HG03280 (cell line): ENCODE measurements at regions not wholly inside any gene's neighbourhood (a gene's known extent, or its start where the extent isn't known, plus 50 kb on each side); places are given as distances from the start of the nearest gene placed in this dataset.

Experiments
- ATAC-seq: cut with Tn5 transposase; IDR thresholded peaks from one replicate; pipeline ENCODE4 v1.9.1; 2021; ENCODE audit warnings: mild to moderate bottlenecking, moderate library complexity; ENCODE audit not compliant: unreplicated experiment

DNA sequence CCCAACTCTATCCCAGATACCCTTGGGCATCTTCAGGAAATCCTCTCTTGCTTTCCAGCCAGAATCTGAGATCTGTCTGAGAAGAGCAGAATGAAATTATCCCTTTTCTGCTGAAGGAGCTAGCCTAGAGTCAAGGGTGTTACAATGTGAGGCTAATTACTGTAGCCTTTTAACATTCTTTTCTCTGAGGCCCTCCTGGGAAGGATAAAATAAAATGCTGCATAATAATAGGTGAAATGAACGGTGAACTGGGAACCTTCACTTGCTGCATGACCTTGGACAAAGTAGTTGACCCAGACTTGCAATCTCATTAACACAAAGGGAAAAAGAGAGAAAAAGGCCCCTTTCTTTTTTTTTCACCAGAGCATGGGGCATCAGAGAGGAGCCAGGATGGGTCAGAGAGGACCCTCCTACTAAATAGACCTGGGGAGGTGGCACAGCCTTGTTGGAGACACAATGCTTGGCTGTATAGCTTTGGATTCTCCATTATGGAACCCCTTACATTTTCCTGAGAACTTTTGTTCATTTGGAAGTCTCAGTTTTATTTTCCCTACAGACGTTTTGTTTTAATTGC is 137.0 kb upstream of the LIPC start:
- no peak for ATAC-seq

DNA sequence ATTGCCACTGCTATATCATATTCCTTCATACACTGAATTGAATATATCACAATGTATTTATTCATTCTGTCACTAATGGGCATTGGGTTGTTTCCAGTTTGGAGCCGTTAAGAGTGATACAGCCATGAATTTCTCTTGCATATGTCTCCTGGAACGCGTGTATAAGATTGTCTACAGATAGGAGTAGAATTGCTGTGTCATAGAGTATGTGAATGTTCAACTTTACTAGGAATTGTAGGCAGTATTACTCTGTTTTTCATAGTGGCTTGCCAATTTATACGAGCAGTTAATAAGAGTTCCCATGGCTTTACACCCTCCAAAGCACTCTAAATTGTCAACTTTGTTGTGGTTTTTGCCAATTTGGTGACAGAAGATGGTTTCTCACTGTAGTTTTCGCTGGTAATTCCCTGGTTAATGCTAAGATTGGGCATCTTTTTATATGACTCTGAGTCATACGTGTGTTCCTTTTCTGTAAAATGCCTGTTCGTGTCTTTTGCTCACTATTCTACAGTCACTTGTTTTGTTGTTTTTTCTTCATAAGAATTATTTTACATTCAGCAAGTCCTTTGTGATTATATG is 136.1 kb upstream of the LIPC start:
- no peak for ATAC-seq

DNA sequence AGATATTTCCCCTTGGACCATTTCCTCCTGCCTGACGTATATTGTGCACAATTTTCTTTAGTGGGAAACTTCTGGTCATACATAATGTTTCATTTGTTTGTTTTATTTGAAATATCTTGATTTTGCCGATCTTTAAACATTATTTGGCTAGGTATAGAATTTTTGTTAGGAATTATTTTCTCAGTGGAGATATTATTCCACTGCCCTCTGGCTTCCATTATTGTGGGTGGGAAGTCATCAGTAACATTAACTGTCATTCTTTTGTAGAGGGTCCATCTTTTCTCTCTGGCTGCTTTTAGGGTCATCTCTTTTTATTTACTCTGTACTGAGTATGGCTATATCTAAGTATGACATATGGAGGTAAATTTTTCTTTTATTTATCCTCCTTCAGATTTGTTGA is 135.5 kb upstream of the LIPC start:
- ATAC-seq: no peak

DNA sequence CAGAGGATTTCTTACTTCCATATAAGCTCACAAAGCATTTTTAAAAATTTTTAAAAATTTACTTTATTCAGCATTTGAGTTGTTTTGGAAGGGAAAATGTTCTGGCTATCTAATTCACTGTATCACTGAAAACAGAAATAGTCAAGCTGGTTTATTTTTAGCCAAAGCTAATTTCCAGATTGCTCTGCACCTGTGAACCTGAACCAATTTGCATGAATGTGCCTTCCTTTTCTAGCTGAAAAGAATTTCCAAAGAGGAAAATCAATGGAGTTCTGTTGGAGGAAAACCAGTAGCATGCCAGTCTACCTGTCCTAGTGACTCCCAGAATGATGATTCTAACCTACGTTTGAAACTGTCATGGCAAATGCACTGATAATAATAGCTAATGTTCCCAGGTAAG is 134.2 kb upstream of the LIPC start:
- ATAC-seq: no peak

DNA sequence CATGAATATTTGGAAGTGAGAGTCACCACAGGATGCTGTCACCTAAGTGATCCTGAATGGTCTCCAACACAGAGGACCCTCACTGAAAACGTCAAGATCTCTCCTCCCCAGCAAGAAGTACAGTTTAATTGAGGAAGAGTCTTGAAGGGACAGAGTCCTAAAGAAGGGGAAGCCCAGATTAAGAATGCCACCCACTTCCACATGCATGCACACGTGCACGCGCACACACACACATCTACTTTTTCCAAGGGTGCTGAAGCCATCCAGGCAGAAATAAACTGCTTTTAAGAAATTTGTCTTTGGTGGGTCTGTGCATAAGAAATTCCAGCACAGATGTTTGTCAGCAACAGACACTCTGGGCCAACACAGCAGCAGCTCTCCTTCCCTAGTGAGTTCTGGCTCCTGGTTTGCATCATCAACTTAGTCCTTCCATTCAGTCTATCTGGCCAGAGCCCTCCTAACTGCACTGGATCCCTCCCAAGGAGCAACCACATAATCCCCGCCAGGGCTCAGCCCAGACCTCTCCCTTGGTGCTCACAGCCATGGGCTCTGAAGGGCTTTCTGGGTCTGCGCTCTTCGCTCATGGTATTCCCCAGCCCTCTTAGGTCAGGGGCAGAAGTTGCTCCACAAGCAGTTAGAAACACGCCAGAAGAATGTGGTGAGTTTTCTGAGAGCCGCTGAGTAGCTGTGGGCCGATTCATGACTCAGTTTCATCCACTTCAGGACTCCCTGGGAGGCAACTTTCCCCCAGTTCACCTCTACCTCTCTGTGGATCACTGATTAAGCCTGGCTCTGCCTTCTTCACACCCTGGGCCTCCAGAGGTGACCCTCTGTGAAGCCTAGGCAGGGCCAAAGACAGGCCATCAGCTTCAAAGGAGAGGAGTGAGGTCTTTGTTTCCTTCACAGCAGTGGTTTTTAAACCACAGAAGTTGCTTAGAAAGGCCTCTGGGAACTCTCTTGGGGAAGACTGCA is 132.6 kb upstream of the LIPC start:
- ATAC-seq: no peak

DNA sequence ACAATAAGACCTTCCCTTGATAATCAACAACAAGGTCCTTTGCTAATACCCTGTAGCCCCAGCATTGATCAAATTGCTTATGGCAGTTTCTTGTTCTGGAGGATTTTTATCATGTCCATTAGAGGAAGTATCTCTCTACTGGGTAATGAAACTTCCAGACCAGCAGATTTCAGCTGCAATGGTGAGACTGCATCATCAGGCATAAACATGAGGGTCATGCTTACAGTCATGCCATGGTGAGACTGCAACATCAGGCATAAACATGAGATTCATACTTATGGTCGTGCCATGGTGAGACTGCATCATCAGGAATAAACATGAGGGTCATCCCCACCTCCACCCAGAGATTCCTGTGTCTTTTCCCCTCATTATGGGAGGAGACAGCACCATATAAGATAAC is 129.0 kb upstream of the LIPC start:
- no peak for ATAC-seq

DNA sequence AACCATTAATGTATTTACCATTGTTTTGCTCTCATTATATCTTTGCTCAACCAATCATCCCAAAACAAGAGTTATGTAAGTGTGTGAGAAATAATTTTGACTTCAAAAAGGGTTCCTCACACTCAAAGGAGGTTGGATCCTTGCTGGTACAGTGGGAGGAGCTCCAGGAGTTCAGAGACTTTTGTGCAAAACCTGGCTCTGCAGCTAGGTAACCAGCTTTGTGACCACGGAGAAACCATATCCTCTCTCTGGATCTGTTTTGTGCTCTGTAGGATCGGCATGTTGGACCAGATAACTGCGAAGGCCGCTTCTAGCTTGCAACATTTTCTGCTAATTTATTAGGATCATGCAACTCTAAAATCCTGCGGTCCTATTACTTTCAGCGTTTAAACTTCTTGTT is 128.6 kb upstream of the LIPC start:
- no peak for ATAC-seq

DNA sequence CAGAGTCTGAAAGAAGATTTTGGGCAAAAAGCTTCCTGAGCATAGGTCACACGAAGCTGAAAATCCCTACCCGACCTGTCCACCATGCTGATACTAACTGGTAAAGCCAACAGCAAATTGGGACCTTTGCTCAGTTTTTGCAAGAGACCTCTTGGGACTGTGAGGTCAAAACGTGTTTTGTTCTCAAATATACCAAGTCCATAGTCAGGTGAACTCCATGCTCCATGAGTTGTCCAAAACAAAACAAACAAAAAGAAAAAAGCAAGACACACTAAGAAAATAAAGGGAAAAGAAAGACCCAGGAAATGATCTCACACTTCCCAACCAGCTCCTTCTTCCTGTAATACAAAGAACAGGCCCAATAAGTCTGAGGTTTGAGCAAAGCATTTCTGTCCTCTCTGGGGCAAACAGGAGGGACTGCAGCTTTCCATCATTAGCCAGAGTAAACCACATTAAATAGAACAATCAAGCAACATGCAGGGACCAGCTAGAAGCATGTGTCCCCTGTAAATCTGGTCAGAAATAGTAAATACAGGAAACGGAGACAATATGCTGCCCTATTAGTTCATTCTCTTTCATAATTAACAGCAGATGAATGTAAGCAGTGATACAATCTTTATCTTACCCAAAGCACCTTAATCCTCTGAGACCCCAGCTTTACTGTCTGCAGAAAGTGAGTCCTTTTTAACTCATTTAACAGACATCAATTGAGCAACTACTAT is 125.0 kb upstream of the LIPC start:
- ATAC-seq: no peak

DNA sequence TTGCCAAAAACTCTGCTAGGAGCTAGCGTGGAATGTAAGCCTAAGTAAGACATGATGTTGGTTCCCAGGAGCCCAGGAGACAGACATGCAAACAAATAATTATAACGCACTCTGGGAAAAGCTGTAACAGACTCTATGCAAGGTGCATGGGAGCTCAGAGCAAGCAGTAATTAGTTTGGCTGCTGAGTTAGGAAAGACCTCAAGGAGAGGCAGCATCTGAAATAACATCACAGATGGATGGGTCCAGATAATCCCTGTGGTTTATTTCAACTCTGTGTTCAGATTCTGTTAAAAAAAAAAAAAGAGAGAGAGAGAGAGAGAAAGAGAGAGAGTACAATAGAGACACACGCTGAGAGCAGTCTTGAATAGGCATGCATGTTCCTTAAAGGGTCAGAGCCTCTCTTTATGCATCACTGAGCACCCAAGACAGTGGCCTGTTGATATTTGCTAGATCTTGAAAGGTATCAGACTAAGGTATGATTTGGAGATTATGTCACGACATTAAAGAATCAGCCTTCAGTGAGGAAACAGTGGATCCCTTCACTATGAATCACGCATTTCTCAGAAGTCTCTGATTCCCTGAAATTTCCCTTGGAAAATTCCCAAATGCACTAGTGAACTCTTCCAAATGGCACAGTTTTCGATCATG is 124.4 kb upstream of the LIPC start:
- ATAC-seq: no peak

- no peak for ATAC-seq
Measured at GRCh38 chr15:58308742-58309355, 122.9 kb upstream of the LIPC start.

GRCh38 chr15:58309963-58310928 is 121.5 kb upstream of the LIPC start:
- no peak for ATAC-seq

- ATAC-seq: no peak
Measured at GRCh38 chr15:58311556-58311955, 120.2 kb upstream of the LIPC start.

GRCh38 chr15:58312031-58312430 is 119.8 kb upstream of the LIPC start:
- no peak for ATAC-seq

DNA sequence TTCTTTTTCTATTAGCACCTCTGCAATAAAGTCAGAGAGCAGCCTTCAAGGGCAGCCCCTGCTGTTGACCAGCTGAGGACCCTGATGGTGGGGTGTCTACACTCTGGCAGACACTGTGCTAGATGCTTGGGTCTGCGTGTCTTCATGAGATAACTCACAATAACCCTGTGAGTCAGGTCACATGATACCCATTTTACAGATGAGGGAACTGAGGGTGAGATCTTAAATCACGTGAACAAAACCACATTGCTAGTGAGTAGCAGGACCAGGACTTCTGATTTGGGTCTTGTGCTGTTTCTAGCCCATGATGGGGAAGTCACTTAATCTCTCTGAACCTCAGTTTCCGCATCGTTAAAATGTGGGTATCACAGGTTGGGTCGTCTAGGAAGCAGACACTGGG is 118.5 kb upstream of the LIPC start:
- no peak for ATAC-seq

DNA sequence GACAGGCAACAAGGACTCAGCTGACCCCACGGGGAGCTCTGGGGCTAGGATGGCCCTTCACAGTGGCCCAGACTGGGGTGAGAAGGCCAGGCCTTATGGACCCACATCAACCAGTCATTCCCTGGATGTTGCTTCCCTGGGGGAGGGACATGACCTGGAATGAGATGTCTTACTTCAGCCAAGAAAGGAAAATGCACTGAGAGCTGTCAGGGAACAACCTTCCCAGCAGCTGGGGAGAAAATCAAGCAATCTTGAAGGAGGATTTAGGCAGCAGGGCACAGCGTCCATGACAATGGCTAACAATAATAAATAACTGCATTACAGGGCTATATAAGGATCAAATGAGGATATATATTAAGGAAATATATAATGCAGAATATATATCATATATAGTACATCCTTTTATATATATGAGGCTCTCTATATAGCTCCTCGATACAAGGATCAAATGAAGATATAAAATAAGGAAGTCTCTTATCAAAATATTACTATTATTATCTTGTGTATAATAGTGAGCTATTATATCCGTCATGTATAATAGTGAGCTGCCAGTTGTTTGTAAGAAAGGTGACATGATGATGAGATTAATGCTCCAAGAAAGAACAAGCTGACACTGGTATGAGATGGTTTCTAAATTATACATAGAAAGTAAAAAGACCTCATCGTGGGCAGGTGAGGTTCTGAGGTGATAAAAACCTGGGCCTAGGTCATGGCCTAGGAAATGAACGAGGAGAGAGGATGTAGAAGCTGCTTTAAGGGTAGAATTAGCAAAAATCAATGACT is 117.8 kb upstream of the LIPC start:
- ATAC-seq: no peak

- ATAC-seq: no peak
Measured at GRCh38 chr15:58314593-58315216, 117.1 kb upstream of the LIPC start.

- no peak for ATAC-seq
Measured at GRCh38 chr15:58318517-58318916, 113.3 kb upstream of the LIPC start.

DNA sequence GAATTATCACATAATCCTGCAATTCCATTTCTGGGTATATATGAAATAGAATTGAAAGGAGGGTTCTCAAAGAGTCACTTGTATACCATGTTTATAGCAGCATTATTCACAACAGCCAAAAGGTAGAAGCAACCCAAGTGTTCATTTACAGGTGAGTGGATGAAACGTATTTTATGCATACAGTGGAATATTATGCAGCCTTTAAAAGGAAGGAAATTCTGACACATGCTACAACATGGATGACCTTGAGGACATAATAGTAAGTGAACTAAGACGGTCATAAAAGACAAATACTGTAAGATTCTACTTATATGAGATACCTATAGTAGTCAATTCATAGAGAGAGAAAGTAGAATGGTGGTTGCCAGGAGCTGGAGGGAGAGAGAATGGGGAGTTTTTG is 110.8 kb upstream of the LIPC start:
- ATAC-seq: no peak
